Epithelial cell of proximal tubule (primary cell): ENCODE measurements at regions not wholly inside any gene's neighbourhood (a gene's known extent, or its start where the extent isn't known, plus 50 kb on each side); places are given as distances from the start of the nearest gene placed in this dataset.

Experiments used
- DNase-seq: peaks from one replicate; pipeline ENCODE4 v3.0.0-alpha.2; 2011; ENCODE audit warnings: low read depth
- H3K4me3 ChIP-seq: 2 replicates; pipeline ENCODE4 v1.5.1; 2011; ENCODE audit warnings: low read depth, mild to moderate bottlenecking, low read length
- CTCF ChIP-seq: conservative IDR thresholded peaks from 2 replicates; pipeline ENCODE4 v1.5.1; 2012; ENCODE audit warnings: low read depth, mild to moderate bottlenecking, low read length

DNA sequence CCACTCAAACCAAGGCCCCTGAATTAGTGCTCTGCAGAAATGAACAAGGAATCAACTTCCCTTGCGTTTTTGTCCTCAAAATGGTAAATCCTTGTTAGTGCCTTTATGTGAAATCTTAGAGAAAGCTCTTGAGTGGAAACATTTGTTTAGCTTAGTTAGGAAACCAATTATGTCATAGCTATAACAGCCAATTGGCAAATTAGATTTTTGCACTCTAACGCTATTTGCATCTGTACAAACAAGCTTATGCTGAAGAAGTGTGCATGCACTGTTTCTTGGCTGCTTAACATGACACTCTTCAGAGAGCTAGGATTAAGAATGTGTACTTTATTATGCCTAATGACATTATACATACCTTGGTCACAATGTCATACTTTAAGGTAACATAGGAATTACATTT is 622.6 kb upstream of the SLC35B3 start:
- no peak for TF ChIP-seq CTCF
- no peak for DNase-seq

GRCh38 chr6:9056556-9056955 is 621.2 kb upstream of the SLC35B3 start:
- TF ChIP-seq CTCF, result no peak
- H3K4me3 ChIP-seq, result no peak overlapping the region
- no peak for DNase-seq

More for the DNA sequence above, 622.6 kb upstream of the SLC35B3 start:
- H3K4me3 ChIP-seq, result no peak overlapping the region

DNA sequence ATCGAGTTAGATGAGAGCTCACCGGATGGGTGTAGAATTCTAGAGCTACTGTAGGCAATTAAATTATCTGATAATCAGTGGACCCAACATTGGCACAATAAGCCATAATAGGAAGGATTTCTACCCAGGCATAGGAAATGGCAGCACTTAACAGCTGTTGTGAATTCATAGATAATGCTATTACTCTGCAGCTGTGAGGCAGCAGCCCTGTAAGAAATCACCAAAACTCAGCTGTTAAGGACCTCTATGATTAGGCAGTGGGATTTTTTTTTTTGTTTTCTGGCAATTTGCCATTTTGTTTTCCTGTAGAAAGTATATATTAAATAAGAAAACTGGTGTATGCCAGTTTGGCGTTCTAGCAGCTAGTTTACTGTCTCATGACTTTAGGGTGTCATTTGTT is 609.1 kb upstream of the SLC35B3 start:
- H3K4me3 ChIP-seq, result no peak overlapping the region
- TF ChIP-seq CTCF, result no peak
- no peak for DNase-seq

DNA sequence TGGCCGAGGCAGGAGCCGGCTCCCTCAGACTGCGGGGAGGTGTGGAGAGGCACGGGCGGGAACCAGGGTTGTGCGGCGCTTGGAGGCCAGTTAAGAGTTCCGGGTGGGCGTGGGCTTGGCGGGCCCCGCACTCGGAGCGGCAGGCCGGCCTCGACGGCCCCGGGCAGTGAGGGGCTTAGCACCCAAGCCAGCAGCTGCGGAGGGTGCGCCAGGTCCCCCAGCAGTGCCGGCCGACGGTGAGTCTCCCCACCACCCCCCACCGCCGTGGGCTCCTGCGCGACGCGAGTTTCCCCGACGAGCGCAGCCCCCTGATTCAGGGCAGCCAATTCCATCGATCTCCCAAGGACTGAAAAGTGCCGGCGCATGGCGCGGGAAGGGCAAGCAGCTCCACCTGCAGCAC is 605.4 kb upstream of the SLC35B3 start:
- no peak for TF ChIP-seq CTCF
- H3K4me3 ChIP-seq, result no peak overlapping the region
- no peak for DNase-seq

- no peak for DNase-seq
These were observed 603.9 kb upstream of the SLC35B3 start for GRCh38 chr6:9039258-9039657.

DNA sequence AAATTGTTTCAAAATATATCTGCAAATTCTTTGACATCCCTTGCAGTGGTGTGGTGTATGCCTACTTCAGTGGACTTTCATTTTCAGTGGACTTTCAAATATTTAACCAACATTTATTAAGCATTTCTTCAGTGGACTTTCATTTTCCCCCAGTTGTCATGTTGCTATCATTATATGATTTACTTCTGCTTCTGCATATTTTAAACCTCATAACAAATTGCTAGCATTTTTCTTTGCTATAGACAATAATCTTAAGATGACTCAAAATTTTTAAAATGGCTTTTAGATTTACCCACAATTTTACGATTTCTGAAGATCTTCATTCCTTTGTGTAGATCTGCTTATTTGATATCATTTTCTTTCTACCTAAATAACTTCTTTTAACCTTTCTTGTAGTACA is 592.7 kb upstream of the SLC35B3 start:
- no peak for DNase-seq
- no peak for TF ChIP-seq CTCF
- H3K4me3 ChIP-seq, result no peak overlapping the region

More at GRCh38 chr6:9039258-9039657, 603.9 kb upstream of the SLC35B3 start:
- no peak overlapping the region for H3K4me3 ChIP-seq
- TF ChIP-seq CTCF, result peak; percentile 7

- no peak for DNase-seq
- TF ChIP-seq CTCF, result no peak
- H3K4me3 ChIP-seq, result no peak overlapping the region
These were observed 590.5 kb upstream of the SLC35B3 start for GRCh38 chr6:9025796-9026394.
